ENCODE measurements at regions not wholly inside any gene's neighbourhood (a gene's known extent, or its start where the extent isn't known, plus 50 kb on each side); places are given as distances from the start of the nearest gene placed in this dataset.

DNA sequence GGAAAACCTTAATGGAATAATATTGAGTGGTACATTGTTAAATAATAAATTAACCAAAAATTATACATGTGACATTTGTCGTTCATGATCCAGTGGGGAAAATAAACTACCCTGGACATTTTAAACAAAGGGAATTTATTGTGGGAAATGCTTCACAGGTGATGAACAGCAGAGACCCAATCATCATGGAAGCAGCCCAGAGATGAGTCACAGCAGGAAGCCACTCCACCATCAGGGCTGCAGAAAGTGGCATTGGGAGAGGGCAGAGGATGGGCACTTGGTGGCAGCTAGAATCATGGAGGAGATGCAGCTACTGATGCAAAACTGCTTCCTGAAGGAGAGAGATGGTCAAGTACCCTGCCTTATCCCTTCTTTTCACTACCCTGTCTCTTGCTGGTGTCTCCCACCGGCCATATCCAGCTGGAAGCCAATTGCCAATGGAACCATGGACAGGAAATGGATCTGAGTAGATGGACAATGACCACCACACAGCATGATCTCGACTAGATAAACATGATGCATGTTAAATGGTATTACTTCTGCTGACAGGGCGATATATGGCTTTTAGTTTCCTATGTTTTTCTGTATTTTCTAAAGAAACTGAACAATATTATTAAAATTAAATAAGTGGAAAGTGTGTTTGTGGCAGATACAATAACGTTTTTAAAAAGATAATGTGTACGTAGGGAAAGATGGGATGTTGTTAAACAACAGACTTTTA is 139.8 kb downstream of the RPIA start:
- Histone ChIP-seq H2BK120ac (ENCODE audit: low read depth, low read length, poor library complexity, severe bottlenecking) (no peak overlapping the region), H3T11ph (ENCODE audit: low read length) (no peak overlapping the region), H3K9ac (ENCODE audit: extremely low read depth, insufficient read length, low read length) (no peak overlapping the region), H3K27me3 (ENCODE audit: insufficient read depth, low read length) (no peaks in the 10 kb centered on the region), H3K79me1 (ENCODE audit: insufficient read depth, low read depth, low read length, poor library complexity, severe bottlenecking) (no peaks in the 10 kb centered on the region), H3K4me1 (ENCODE audit: insufficient read depth, low read length) (no peaks in the 10 kb centered on the region), H3K56ac (ENCODE audit: insufficient read length, low read depth, low read length) (no peak overlapping the region), H3K4me2 (ENCODE audit: insufficient read depth, insufficient read length, low read length) (no peak overlapping the region), H3K23ac (ENCODE audit: insufficient read length, low read depth, low read length) (no peak overlapping the region), H2BK15ac (ENCODE audit: low read depth, low read length) (no peak overlapping the region), H3K79me2 (ENCODE audit: insufficient read depth, low read length) (no peaks in the 10 kb centered on the region), H3K23me2 (ENCODE audit: insufficient read length, low read depth, low read length, poor library complexity, severe bottlenecking) (no peaks in the 10 kb centered on the region), H3K9me3 (ENCODE audit: control insufficient read depth, low read depth, low read length) (no peaks in the 10 kb centered on the region), H4K8ac (replicated peaks; ENCODE audit: insufficient read length, low read depth, low read length) (no peak overlapping the region), H2AK5ac (ENCODE audit: insufficient read length, low read length) (no peak overlapping the region), H2AFZ (ENCODE audit: low read length) (no peak overlapping the region), H4K91ac (ENCODE audit: insufficient read length, low read depth, low read length) (no peak overlapping the region), H3K14ac (ENCODE audit: insufficient read depth, low read length) (no peak overlapping the region), H2BK5ac (ENCODE audit: insufficient read length, low read length) (no peak overlapping the region), H3K27ac (ENCODE audit: insufficient read length, low read depth, low read length) (no peak overlapping the region), H4K20me1 (ENCODE audit: control insufficient read depth, insufficient read depth, insufficient read length) (no peaks in the 10 kb centered on the region), H3K18ac (ENCODE audit: insufficient read length, low read depth, low read length) (no peak overlapping the region), H2BK20ac (ENCODE audit: low read depth, low read length, poor library complexity, severe bottlenecking) (no peak overlapping the region), H4K5ac (ENCODE audit: insufficient read length, low read depth, low read length) (no peak overlapping the region), H3K4ac (ENCODE audit: low read depth, low read length) (no peak overlapping the region), H2BK12ac (ENCODE audit: insufficient read length, low read depth, low read length) (no peak overlapping the region)
- peaks cover 2% of the 10 kb centered on the region for H3K27me3 Mint-ChIP-seq (ENCODE audit: low read depth)
- TF ChIP-seq, protein P1, sequence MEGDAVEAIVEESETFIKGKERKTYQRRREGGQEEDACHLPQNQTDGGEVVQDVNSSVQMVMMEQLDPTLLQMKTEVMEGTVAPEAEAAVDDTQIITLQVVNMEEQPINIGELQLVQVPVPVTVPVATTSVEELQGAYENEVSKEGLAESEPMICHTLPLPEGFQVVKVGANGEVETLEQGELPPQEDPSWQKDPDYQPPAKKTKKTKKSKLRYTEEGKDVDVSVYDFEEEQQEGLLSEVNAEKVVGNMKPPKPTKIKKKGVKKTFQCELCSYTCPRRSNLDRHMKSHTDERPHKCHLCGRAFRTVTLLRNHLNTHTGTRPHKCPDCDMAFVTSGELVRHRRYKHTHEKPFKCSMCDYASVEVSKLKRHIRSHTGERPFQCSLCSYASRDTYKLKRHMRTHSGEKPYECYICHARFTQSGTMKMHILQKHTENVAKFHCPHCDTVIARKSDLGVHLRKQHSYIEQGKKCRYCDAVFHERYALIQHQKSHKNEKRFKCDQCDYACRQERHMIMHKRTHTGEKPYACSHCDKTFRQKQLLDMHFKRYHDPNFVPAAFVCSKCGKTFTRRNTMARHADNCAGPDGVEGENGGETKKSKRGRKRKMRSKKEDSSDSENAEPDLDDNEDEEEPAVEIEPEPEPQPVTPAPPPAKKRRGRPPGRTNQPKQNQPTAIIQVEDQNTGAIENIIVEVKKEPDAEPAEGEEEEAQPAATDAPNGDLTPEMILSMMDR (conservative IDR thresholded peaks at IDR 0.05), result no peak
- no peaks in the 10 kb centered on the region for H3K4me1 Mint-ChIP-seq
- no peak for DNase-seq
- H3K36me3 Mint-ChIP-seq (ENCODE audit: insufficient read depth in 1 of 3, low read depth in 3 of 3), result peaks cover 0 to 7% (median 0%) of the 10 kb centered on the region in 3 experiments; a peak in 3 of 7 replicates
- H3K27ac Mint-ChIP-seq, result no peak overlapping the region
- WGBS (ENCODE audit: extremely low coverage, insufficient read length, low lambda C conversion rate), result 100% methylated on average over 2 of the region's 6 CpGs
- H3K9me3 Mint-ChIP-seq, result peaks cover 51 to 79% of the 10 kb centered on the region in 2 experiments
- no peak overlapping the region for H3K4me3 Mint-ChIP-seq
